ENCODE measurements at regions not wholly inside any gene's neighbourhood (a gene's known extent, or its start where the extent isn't known, plus 50 kb on each side); places are given as distances from the start of the nearest gene placed in this dataset.

GRCh38 chr19:46963093-46963734 lies 56.4 kb upstream of the NPAS1 start:
- CTCF ChIA-PET = interaction anchor here (1.2 kb wide), 1 partner anchor 36 kb away, joined by 4 read pairs; no protein-coding TSS in a partner anchor
- no peak for TF ChIP-seq CTCF (IDR thresholded peaks at IDR 0.05; ENCODE audit: control extremely low read depth, extremely low read depth, low read depth, missing control alignments)
- DNase-seq (ENCODE audit: extremely low spot score) = no peak
- POLR2A ChIA-PET = no interaction called here

GRCh38 chr19:46967578-46968032 lies 52.0 kb upstream of the NPAS1 start:
- ChIA-PET CTCF (interaction anchor here (1.4 kb wide), 1 partner anchor 13 kb away, joined by 3 read pairs; no protein-coding TSS in a partner anchor), POLR2A (no interaction called here)
- no peak for DNase-seq (ENCODE audit: extremely low spot score)
- TF ChIP-seq CTCF (IDR thresholded peaks at IDR 0.05; ENCODE audit: control extremely low read depth, extremely low read depth, low read depth, missing control alignments) = no peak
